ENCODE measurements at regions not wholly inside any gene's neighbourhood (a gene's known extent, or its start where the extent isn't known, plus 50 kb on each side); places are given as distances from the start of the nearest gene placed in this dataset.

- no peak for TF ChIP-seq ZFX (IDR thresholded peaks at IDR 0.05)
- no peak for TF ChIP-seq EZH2 (IDR thresholded peaks at IDR 0.05)
Measured at GRCh38 chr9:135029463-135029862, 58.0 kb upstream of the OLFM1 start.

All from HCT116 (cell line).